ENCODE measurements at regions not wholly inside any gene's neighbourhood (a gene's known extent, or its start where the extent isn't known, plus 50 kb on each side); places are given as distances from the start of the nearest gene placed in this dataset.
A peak's percentile ranks its signal among the peaks of the same experiment; 100 is the strongest.

DNA sequence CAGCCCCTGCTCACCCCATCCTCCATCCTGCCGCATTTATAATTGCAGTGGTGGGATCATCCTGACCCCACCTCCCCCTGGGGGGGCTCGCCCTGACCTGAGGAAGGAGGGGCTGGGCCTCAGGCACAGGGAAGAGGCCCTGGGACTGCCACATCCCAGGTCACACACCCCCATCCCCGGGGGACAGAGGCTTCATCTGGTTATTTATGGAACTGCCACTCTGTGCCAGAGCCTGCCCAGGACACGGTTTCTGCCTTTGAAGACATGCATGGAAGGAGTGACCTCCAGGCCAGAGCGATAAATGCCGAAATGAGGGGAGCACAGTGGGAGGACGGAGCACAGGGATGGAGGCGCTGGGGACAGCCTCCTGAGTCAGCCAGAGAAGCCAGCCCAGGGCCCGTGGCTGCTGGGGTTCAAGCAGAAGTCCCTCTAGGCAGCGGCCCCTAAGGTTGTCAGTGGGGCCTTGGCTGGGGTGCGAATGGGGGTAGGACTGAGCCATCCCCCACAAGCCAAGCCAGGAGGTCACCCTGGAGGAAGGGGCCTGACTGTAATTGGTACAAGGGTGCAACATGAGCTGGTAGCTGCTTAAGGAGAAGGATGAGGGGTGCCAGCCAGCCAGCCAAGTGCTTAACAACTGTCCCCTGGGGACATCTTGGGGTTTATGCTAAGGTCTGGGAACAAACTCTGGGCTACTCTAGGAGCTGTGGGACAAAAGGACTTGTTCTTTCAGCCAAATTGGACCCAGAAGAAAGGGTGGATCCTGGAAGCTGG is 51.4 kb upstream of the SHISAL1 start:
- Histone ChIP-seq H3K27ac (peak overlapping the region; percentile 78 to 89), H3K36me3 (no peaks in the 10 kb centered on the region), H3K4me1 (peaks cover 22 to 43% of the 10 kb centered on the region in 2 donors), H3K27me3 (no peaks in the 10 kb centered on the region), H3K4me3 (no peak overlapping the region), H3K9me3 (no peaks in the 10 kb centered on the region)
- no peak for TF ChIP-seq CTCF (IDR thresholded peaks at IDR 0.05)
- DNase-seq (ENCODE audit: low spot score in 2 of 2): peak in 1 of 2 donors; percentile 86
- intact Hi-C loops (cut with DNase I): loop anchor here (1.0 to 10.0 kb wide), 4 partner anchors 26 to 971 kb away; partner anchors contain the start of gene EFCAB6

- H3K36me3 ChIP-seq: no peaks in the 10 kb centered on the region
- no peak for TF ChIP-seq CTCF (IDR thresholded peaks at IDR 0.05)
- no peaks in the 10 kb centered on the region for H3K27me3 ChIP-seq
- intact Hi-C loops (cut with DNase I): loop anchor here (5.0 to 10.0 kb wide), 2 partner anchors 551 to 972 kb away; partner anchors contain the start of gene EFCAB6
- DNase-seq (ENCODE audit: low spot score in 2 of 2): peak; percentile 72 to 98
- peak overlapping the region in 1 of 2 donors; percentile 17 for H3K4me3 ChIP-seq
- peak overlapping the region; percentile 78 to 89 for H3K27ac ChIP-seq
- peaks cover 22 to 52% of the 10 kb centered on the region in 2 donors for H3K4me1 ChIP-seq
- H3K9me3 ChIP-seq: no peaks in the 10 kb centered on the region
Measured at GRCh38 chr22:44363013-44363979, 50.5 kb upstream of the SHISAL1 start.

- Histone ChIP-seq H3K27me3 (no peaks in the 10 kb centered on the region), H3K4me3 (no peak overlapping the region), H3K9me3 (no peaks in the 10 kb centered on the region), H3K36me3 (no peaks in the 10 kb centered on the region), H3K27ac (peak overlapping the region; percentile 78 to 89), H3K4me1 (peaks cover 22 to 59% of the 10 kb centered on the region in 2 donors)
- TF ChIP-seq CTCF (IDR thresholded peaks at IDR 0.05): no peak
- no peak for DNase-seq (ENCODE audit: low spot score in 2 of 2)
- intact Hi-C loops (cut with DNase I): loop anchor here (5.0 to 10.0 kb wide), 2 partner anchors 550 to 972 kb away; partner anchors contain the start of gene EFCAB6
Measured at GRCh38 chr22:44362249-44363012, 49.7 kb upstream of the SHISAL1 start.
